Stimulated activated CD8-positive, alpha-beta memory T cell treated with anti-CD3 and anti-CD28 coated beads, Interleukin-4, amount 100 ng/mL, for 48 hours (primary cell): ENCODE measurements at regions not wholly inside any gene's neighbourhood (a gene's known extent, or its start where the extent isn't known, plus 50 kb on each side); places are given as distances from the start of the nearest gene placed in this dataset.

Experiments
- DNase-seq: peaks from one replicate; pipeline ENCODE4 v3.0.0-alpha.2; 2020

DNA sequence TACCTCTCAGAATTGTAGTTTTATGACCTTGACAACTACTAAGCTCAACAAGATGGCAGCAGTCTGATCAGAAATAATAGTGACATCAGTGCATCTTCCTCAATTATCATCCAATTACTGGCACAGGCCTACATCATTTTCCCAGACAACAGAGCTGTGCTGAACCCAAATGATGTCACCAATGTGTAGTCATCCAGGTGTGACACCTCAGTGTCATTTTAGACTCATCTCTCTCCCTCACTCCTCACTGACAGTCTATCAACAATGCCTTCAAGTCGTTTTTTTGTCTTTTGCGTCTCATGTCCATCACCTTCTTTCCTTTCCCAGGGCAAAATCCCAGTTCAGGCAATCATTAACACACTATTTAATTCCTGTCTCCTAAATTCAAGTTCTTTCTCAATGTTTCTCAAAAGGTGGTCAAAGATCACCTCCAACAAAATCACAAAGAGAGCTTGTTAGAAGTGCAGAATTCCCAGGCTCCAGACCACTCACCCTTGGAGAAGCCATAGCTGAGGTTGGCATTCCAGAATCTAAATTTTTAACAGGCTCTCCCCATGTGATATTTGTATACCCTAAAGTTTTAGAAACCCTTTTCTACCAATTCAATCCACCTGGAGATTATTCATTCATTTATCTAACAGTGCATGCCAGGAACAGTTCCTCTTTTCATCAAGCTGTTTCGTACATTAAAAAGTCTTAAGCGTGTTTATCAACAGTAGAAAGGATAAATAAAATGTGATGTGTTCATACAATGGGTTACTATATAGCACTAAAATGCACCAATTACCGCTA is 125.3 kb upstream of the KLF7 start:
- DNase-seq, result no peak

DNA sequence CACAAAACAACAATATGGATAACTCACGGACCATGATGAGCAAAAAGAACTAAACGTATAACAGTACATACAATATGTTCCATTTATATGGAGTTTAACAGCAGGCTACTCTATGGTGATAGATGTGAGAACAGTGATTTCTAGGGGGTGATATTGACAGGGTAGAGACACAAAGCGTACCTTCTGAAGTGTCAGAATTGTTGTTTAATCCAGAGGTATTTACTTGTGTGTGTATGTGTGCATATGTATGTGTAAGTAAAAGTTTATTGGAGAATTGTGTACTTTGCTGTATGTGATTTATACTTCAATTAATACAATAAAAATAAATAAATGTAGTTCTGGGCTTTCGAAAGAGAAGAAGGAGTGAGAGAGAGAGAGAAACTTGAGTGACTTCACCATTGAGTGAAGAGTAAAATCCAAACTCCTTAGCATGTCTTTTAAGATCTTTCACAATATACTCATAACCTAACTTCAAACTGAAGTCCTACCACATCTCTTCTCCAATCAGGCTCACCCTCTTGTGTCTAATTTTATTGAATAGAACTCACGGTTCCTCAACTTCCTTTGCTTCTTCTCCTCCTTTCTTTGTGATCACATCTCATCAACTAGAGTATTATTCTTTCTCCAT is 126.0 kb upstream of the KLF7 start:
- no peak for DNase-seq

DNA sequence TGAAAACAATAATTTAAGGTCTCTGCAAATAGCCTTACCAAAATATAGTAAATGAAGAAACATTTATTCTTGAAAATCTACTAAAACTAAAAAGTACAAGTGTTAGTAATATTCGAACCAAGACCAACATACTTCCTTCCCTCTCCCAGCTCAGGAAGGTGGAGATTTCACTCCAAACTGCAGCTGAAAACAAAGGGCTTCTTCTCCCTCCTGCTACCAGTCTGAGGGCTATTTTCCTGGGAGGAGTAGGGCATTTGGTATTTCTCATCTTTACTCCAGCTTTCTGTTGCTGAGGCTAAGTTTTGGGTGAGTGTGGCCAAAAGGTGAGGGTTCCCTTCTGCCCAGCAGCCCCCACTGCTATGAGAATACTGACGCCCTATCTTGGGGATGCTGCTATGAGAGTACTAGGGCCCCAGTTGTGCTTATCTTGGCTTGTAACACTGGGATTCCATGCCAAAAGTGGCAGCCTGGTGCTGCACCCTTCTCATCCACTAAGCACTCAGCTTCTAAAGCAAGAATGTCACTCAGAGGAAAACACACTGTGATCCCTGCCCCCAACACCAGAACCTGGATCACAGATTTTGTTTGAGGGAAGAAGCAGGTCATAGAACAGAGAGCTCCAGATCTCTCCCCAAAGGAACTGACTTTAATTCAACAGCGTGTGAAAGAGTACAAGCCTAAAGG is 130.7 kb upstream of the KLF7 start:
- DNase-seq, result no peak

DNA sequence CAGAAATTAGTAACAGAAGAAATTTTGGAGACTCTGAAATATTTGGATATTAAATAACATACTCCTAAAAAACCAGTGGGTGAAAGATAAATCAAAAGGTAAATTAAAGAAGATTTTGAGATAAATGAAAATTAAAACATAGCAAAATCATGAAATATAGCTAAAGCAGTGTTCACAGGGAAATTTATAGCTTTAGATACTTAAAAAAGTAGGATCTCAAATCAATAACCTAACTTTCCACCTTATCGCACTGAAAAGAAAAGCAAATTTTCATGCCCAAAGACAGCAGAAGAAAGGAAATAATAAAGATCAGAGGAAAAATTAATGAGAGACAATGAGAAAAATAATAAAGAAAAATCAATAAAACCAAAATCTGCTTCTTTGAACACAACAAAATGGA is 135.1 kb upstream of the KLF7 start:
- no peak for DNase-seq

DNA sequence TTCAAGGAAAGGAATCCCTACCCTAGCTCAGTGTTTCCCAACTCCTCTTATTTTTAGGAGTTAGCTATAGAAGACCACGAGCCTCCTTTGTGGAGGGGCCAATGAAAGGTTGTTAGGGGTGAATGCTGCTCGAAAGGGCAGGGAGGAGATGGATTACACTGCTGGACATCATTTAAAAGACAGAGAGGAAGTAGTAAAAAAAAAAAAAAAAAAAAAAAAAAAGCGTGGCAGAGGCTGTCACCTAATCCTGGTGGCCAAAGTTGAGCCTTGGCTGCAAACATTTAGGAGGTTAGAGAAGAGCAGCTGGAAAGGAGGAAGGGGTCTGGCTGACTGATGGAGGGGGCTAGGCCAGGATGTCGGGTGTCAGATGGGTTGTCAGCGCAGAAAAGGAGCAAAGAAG is 139.0 kb upstream of the KLF7 start:
- DNase-seq, result no peak

DNA sequence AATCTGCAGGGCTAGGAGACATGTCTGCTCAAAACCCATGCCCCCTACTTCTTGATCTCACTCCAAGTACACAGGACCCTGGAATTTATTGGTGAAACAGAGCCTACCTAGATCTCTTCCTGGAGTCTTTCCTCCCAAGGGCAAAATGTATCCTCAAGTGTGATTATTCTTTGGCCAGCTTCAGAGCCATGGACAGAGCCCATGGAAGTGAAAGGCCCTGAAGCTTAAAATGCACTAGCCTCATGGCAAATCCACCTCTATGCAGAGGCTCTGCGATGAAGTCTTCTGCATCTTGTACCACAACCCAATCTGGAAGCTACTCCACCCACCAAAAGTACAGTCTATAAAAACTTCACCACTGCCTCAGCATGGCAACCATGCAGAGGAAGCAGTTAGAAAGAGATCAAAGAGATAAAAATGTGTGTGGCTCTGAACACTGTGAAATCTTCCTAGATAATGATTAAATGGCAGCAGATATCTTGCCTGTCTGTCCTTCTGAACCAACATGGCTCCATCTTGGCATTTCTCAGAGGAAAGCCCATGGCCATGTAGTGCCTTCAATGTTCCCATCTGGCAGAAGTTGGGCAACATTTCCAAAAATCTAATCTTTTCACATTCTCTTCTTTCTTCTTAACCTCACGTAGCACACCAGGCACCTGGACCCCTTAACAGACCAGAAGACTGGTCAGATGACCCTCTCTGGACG is 142.9 kb upstream of the KLF7 start:
- DNase-seq, result no peak

DNA sequence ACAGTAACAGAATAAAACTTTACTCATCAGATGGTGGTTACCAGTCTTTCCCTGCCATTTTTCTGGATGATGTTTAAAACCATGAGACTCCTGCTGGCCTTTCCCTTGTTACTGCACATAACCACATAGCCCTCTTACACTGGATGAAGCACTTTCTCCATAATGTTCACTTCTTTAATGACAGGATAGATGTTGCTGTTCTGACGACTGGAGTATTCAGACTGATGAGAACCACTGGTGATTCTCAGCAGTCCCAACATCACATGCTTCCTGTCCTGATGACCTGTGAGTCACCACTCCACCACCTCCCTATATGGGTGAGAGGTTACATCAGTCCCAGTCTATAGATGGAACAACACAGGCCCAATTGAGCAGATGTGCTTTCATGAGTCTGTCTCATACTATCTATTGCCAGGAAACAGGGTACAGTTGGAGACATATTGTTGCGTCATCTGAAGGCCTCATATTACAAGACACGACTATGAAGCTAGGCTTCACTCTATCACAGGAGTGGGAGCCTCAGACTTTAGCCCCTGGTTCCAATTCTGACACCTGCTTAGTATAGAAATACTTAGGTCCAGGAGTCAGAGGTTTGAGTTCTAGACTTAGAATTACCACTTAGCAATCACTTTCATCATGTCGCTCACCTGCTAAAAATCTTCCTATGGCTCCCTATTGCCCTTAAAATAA is 145.7 kb upstream of the KLF7 start:
- peak; percentile 59 for DNase-seq

DNA sequence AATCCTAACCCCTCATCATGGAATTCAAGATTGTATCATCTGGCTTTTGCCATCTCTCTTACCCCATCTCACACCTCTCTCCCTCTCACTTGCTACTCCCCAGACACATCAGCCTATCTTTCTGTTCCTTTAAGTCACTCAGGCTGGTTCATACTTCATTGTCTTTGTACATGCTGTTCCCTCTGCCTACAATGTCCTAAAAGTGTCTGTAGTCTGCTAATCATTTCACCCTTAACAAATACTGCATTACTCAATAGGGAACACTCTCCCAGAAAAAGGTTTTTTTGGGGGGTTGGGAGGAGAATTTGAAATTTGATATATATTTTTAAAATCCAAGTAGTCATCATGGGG is 146.2 kb upstream of the KLF7 start:
- no peak for DNase-seq

DNA sequence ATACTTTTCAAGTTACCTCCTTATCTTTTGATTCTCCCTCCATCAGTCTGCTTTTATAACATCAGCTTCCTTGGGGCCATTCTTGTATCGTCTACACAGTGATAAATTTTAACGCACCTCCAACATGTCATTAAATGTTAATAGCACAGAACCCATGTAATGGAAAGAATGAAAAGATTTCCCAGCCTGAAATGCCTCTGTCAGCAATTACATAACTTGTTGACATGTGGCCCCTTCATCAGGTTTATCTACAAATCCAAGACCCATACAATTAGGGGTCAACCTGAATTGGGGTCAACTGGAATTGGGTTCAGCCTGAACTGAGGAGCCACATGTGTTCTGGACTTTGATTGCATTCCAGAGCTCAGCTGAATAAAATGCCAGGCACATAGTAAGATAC is 148.2 kb upstream of the KLF7 start:
- DNase-seq, result no peak

DNA sequence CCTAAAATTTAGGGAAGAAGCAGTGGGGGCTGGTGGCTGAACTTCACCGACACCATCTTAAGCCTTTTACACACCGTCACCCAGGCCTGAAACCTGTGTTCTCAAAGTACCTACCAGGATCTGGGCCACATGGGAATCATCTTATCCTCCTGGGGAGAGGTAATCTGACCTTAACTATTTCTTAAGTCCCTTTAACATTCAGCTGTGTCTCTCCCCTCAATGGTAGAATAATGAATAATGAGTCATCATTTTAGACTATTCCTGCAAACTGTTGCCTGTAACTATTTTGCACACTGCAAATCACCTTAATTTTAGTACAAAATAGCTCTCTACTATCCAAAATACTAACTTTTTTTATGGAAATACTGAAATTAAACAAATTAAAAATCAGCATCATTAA is 149.4 kb upstream of the KLF7 start:
- DNase-seq, result no peak

DNA sequence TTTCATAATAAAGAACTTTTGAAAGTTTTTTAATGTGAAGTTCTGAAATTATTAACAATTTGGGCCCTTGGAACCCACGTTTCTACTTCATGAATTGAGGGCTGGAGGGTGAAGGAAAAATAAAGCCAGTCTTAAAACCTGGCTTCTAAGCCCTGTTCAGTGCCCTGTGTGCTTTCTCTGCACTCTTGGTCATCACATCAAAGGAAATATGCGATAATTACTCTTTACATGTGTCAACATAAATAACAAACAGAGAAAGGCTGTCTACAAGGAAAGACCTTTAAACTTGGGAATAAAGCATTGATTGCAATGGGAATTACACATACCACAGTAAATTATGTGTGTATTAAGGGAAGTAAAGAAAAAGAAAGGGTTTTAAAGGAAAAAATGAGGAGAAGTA is 150.7 kb upstream of the KLF7 start:
- no peak for DNase-seq

DNA sequence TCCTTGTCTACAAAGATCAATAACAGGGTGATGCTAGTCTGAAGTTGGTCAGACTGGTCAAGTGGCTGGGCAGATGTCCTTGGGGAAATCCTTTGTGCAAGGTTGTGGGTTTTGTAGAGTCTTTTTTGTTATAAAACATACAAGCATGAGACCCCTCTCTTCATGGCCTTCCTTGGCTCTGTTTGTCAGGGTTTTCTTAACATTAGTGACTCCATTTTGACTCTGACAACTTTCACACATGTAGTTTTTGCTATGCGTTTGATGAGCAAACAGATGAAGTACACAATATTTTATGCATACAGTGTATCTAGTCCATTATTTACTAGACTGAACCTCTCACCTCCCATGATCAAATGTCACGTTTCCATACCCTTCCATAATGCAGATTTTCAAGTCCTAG is 151.2 kb upstream of the KLF7 start:
- no peak for DNase-seq

DNA sequence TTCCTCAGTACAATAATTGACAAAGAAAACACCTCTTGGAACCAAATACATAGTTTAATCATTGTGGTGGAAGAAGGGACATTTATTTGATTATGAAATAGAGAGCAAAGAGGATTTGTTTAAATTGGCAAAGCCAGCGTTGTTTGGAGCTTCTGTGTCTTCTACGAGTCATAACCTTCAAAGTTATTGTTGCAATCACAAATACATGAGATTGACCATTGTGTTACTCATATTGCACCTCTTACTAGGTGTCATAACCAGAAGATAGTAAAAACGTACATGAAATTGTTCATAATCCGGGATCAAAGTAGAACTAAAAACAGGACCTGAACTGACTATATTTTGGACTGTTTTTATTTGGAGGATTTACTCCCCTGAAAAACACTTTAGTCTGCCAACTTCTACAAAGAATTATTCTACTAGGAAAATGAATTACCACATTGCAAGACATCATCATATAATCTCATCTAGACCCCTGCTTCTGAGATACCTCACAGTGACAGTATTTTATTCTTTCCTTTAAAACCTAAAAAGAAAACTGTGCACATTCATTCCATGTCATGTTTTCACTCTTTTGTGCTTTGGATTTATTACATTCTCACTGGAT is 151.7 kb upstream of the KLF7 start:
- no peak for DNase-seq

DNA sequence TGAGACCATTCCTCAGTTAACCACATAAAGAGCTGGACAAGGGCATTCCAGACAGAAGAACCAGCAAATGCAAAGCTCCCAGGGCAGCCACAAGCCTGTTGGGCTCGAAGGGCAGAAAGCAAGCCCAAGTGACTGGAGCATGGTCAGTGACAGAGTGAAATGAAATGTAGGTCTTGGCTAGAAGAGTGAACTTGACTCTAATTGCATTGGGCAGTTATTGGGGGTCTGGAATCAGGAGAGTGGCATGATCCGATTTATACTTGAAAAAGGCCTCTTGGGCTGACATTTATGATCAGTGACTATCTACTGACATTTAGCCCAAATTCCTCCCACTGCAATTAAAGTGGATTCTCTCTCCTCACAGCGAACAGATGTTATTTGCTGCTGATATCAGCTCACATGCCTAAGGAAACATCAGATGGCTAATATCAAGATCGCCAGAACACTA is 152.5 kb upstream of the KLF7 start:
- DNase-seq, result no peak

DNA sequence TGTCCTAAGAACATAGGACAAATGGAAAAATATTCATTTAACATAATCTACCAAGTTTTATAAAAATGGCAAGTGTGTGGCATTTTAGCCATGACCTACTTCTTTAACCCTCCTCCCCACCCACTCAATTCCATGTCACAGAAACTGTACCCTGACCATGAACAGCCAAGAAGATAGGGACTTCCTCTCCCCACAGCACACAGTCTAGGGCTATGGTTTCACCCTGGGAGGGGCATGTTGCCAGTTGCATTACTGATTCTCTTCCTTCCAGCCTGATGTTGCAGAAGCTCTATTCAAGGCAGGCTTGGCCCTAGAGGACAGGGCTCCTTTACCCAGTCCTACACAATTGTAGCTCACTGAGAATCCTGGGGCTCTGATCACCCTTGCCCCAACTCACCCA is 153.6 kb upstream of the KLF7 start:
- DNase-seq, result no peak

DNA sequence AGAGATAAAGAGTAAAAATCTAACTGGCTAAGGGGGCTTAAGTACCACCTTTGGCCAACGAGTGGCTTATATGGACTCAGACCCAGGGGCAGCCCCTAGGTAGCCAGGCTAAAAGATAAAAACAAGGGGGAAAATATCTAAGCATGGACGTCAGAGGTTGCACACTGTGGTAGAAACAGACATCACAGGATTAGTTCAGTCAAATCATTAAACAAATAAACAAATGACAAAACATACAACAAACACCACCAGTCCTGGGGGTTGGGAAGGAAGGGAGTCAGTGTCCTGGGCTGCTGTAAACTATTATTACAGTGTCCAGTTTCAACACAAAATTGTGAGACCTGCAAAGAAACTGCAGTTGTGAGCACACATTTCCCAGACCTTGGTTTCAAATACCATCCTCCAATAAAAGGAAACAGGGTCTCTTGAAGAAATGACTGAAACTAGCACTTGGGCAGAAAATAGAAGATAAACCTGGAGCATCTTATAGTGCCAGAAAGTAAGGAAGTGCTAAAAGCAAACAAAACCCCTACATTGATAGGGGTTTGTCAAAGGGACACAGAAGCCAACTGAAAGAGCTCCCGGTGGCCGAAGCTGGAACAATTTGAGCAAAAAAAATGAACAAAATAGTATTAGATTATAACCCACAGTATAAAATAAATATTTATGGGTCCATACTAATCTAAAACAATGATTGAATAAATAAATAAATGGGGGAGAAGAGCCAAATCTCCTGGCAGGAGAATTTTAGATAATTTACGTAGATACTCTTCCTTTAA is 154.8 kb upstream of the KLF7 start:
- DNase-seq, result no peak

DNA sequence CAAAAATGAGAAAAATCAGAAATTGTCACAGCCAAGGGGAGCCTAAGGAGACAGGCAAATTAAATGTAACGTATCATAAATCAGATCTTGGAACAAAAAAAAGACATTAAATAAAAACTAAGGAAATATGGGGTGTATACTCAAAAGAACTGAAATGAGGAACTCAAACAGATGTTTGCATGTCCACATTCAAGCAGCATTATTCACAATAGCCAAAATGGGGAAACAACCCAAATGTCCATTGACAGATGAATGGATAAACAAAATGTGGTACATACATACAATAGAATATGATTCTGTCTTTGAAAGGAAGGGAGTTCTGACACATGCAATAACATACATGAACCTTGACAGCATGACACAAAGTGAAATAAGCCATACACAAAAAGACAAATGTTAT is 155.8 kb upstream of the KLF7 start:
- DNase-seq, result no peak

DNA sequence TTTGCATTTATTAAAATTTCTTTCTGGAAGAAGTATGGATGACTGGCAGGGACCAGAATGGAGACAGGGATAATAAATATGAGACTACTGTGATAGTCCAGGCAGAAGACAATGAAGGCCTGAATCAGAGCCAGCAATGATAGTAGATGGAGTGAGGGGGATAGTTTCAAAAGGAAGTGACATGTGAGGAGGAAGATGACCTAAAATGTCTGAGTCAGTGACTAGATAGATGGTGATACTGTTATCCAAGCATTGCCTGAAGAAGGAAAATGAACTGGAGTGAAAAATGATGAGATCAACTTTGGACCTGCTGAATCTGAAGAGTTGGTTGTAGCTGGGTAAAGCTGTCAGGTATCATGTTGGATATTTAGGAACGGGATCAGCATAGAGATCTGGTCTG is 158.3 kb upstream of the KLF7 start:
- no peak for DNase-seq

DNA sequence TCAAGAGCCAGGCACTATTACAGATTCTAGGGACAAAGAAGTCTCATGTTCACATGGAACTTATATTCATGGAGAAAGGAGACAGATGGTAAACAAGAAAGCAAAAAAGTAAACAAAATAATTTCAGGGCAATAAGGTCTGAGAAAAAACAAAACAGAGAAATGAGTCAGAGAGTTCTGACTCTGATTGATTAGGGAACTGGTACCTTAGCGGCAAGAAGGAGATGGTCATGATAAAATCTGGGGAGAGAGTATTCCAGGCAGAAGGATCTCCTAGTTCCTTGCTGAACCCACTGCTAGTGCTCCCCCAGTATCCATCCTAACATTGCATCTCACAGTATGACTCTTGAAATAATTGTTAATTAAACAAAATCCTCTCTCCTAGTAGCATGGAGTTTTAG is 161.8 kb upstream of the KLF7 start:
- DNase-seq, result no peak

DNA sequence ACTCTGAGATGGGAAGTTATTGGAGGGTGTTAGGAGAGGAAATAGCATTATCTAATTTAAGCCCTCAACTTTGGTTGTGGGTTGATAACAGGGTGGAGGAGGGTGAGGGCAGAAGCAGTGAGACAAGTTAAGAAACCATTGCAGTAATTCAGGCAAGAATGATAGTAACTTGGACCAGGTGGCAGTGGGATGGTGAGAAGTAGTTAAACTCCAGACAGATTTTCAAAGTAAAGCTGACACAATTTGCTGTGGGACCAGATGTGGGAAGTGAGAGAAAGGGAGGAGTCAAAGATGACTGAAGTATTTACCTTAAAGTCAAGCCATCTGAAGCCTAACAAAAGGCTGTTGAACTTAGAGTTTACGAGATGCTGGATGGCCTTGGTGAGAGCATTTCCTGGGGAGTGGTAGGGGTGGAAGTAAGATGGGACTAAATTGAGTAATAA is 163.2 kb upstream of the KLF7 start:
- DNase-seq, result no peak

DNA sequence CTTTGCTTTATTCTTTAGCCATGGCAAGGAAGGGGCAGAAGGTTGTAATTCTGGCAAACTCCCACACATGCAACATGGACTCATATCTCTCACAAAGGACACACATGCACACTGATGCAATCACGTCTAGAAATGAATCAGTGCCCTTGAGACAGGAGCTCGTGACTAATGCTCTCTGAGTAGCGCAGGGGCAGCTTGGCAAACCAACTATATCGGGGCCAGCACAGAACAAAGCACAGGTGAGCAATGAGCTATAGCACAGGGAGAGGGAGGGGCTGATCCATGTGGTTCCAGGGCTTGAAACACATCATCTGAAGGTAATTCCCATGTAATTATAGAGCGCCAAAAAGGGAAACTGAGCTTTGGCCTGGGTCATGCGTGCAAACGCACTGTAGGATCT is 165.2 kb upstream of the KLF7 start:
- peak; percentile 77 for DNase-seq

DNA sequence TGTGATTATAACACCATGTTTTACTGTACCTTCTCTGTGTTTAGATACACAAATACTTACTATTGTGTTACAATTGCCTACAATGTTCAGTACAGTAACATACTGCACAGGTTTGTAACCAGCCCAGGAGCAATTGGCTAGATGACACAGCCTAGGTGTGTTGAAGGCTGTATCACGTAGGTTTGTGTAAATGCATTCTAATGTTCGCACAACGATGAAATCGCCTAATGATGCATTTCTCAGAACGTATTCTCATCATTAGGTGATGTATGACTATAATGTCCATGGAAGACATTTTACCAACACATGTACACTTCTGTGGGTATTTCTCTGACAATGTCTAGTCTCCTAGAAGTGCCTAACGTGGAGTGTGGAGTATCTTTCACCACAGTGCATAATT is 165.9 kb upstream of the KLF7 start:
- DNase-seq, result no peak
